ENCODE measurements at regions not wholly inside any gene's neighbourhood (a gene's known extent, or its start where the extent isn't known, plus 50 kb on each side); places are given as distances from the start of the nearest gene placed in this dataset.

DNA sequence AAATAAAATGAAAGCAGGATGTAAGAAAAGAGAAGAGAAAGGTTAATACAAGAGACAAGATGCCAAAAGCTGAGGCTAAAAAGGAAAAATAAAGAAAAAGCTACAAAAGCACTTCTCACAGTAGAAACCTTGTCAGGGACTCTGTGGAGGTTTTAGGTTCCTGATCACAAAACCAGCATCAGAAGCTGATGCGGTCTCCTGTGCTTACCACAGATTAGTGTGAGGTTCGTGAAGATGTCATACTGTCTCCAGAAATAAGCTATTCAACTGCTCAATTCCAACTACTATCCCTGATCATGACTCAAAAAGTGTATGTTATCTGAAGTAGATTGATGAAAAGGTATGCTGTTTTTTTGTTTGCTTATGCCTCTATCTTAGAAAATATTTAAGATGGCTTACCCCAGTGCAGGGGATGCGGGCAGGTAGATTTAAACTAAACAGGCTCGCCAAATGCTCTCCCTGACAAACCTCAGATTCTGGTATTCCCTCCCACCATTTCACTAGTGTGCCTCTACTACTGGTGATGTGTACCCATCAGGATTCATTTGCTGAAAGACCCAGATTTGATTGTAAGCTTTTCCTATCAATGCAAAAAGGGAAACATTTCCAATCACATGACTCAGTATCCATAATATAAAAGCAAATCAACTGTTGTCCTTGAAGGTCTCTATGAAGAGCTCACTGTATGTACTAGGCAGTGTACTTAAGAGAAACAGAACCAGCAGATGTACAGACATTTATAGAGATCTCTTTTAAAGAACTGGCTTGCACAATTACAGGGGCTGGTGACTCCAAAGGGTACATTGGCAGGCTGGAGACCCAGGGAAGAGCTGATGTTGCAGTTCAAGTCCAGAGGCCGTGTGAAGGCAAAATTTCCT is 169.5 kb upstream of the FOXN3 start:
- Histone ChIP-seq H3K27ac (replicated peaks) (no peak overlapping the region), H3K4me3 (replicated peaks; ENCODE audit: insufficient read depth, low read length) (no peak overlapping the region), H3K27me3 (ENCODE audit: insufficient read depth, poor library complexity, severe bottlenecking) (no peaks in the 10 kb centered on the region)
- TF ChIP-seq SPI1 (IDR thresholded peaks at IDR 0.05; ENCODE audit: borderline replicate concordance, low read depth) = no peak
- TF ChIP-seq POLR2AphosphoS5 (IDR thresholded peaks at IDR 0.05; ENCODE audit: low read depth) = no peak
- TF ChIP-seq GABPA (IDR thresholded peaks at IDR 0.05; ENCODE audit: low read depth) = no peak
- TF ChIP-seq, protein P1, sequence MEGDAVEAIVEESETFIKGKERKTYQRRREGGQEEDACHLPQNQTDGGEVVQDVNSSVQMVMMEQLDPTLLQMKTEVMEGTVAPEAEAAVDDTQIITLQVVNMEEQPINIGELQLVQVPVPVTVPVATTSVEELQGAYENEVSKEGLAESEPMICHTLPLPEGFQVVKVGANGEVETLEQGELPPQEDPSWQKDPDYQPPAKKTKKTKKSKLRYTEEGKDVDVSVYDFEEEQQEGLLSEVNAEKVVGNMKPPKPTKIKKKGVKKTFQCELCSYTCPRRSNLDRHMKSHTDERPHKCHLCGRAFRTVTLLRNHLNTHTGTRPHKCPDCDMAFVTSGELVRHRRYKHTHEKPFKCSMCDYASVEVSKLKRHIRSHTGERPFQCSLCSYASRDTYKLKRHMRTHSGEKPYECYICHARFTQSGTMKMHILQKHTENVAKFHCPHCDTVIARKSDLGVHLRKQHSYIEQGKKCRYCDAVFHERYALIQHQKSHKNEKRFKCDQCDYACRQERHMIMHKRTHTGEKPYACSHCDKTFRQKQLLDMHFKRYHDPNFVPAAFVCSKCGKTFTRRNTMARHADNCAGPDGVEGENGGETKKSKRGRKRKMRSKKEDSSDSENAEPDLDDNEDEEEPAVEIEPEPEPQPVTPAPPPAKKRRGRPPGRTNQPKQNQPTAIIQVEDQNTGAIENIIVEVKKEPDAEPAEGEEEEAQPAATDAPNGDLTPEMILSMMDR (IDR thresholded peaks at IDR 0.05; ENCODE audit: insufficient read depth, low read length) = no peak
- no peak for TF ChIP-seq REST (IDR thresholded peaks at IDR 0.05; ENCODE audit: insufficient replicate concordance, low read depth)
- DNase-seq (ENCODE audit: low read depth in 1 of 2, low spot score in 1 of 2) = no peak

GRCh38 chr14:89578156-89578555 is 161.1 kb upstream of the FOXN3 start:
- no peak for DNase-seq (ENCODE audit: low read depth in 1 of 2, low spot score in 1 of 2)
- no peak overlapping the region for H3K27ac ChIP-seq (replicated peaks)
- H3K4me3 ChIP-seq (replicated peaks; ENCODE audit: insufficient read depth, low read length) = no peak overlapping the region
- TF ChIP-seq POLR2AphosphoS5 (IDR thresholded peaks at IDR 0.05; ENCODE audit: low read depth) (no peak), SPI1 (IDR thresholded peaks at IDR 0.05; ENCODE audit: borderline replicate concordance, low read depth) (no peak), GABPA (IDR thresholded peaks at IDR 0.05; ENCODE audit: low read depth) (no peak), REST (IDR thresholded peaks at IDR 0.05; ENCODE audit: insufficient replicate concordance, low read depth) (no peak)
- TF ChIP-seq, protein P1 (IDR thresholded peaks at IDR 0.05; ENCODE audit: insufficient read depth, low read length) = no peak
- H3K27me3 ChIP-seq (ENCODE audit: insufficient read depth, poor library complexity, severe bottlenecking) = no peaks in the 10 kb centered on the region

GRCh38 chr14:89576960-89577359 is 159.9 kb upstream of the FOXN3 start:
- no peak overlapping the region for H3K27ac ChIP-seq (replicated peaks)
- H3K4me3 ChIP-seq (replicated peaks; ENCODE audit: insufficient read depth, low read length) = no peak overlapping the region
- no peak for DNase-seq (ENCODE audit: low read depth in 1 of 2, low spot score in 1 of 2)
- TF ChIP-seq GABPA (IDR thresholded peaks at IDR 0.05; ENCODE audit: low read depth) (no peak), REST (IDR thresholded peaks at IDR 0.05; ENCODE audit: insufficient replicate concordance, low read depth) (no peak), POLR2AphosphoS5 (IDR thresholded peaks at IDR 0.05; ENCODE audit: low read depth) (no peak), SPI1 (IDR thresholded peaks at IDR 0.05; ENCODE audit: borderline replicate concordance, low read depth) (no peak)
- TF ChIP-seq, protein P1 (IDR thresholded peaks at IDR 0.05; ENCODE audit: insufficient read depth, low read length) = no peak
- H3K27me3 ChIP-seq (ENCODE audit: insufficient read depth, poor library complexity, severe bottlenecking) = no peaks in the 10 kb centered on the region
